SK-N-MC (cell line): ENCODE measurements at regions not wholly inside any gene's neighbourhood (a gene's known extent, or its start where the extent isn't known, plus 50 kb on each side); places are given as distances from the start of the nearest gene placed in this dataset.

ENCODE experiments used
- DNase-seq: peaks from one replicate; pipeline ENCODE4 v3.0.0-alpha.2; 2011; ENCODE audit warnings: low read depth, low spot score
- H3K27ac ChIP-seq: fragments of 200-600 bp; sonication (generic); 2 replicates; pipeline ENCODE4 v1.5.1; 2016; ENCODE audit warnings: mixed run types
- H3K36me3 ChIP-seq: fragments of 200-600 bp; sonication (generic); 2 replicates; pipeline ENCODE4 v1.6.1; 2017; ENCODE audit warnings: antibody characterized with exemption, low read length, mixed read lengths; ENCODE audit not compliant: insufficient read depth
- H3K4me3 ChIP-seq: fragments of 200-600 bp; sonication (generic); 2 replicates; pipeline ENCODE4 v1.5.1; 2016
- H3K9ac ChIP-seq: fragments of 200-600 bp; sonication (generic); 2 replicates; pipeline ENCODE4 v1.8.0; 2017; ENCODE audit warnings: mixed run types, mixed read lengths; ENCODE audit not compliant: insufficient read length
- H3K9me3 ChIP-seq: fragments of 200-600 bp; sonication (generic); 2 replicates; pipeline ENCODE4 v1.6.1; 2017; ENCODE audit warnings: low read depth, mild to moderate bottlenecking, antibody characterized with exemption, low read length, moderate library complexity, mixed read lengths
- EZH2 ChIP-seq: fragments of 200-600 bp; sonication (generic); IDR thresholded peaks from one replicate; pipeline ENCODE4 v1.6.1; 2017; ENCODE audit warnings: antibody characterized with exemption
- FOXP2 ChIP-seq: optimal IDR thresholded peaks from 2 replicates; pipeline ENCODE3; 2011; ENCODE audit warnings: mild to moderate bottlenecking, moderate library complexity; ENCODE audit not compliant: insufficient read depth; ENCODE audit errors: extremely low read length, control extremely low read depth
- POLR2AphosphoS5 ChIP-seq: IDR thresholded peaks from 2 replicates; pipeline ENCODE4 v1.6.1; 2012; ENCODE audit warnings: mild to moderate bottlenecking, low read depth, low read length, borderline replicate concordance

GRCh38 chr10:44492678-44493077 is 107.8 kb upstream of the CXCL12 start:
- no peak overlapping the region for H3K27ac ChIP-seq
- H3K9me3 ChIP-seq = no peaks in the 10 kb centered on the region
- H3K4me3 ChIP-seq = no peak overlapping the region
- H3K36me3 ChIP-seq = no peaks in the 10 kb centered on the region
- no peak for DNase-seq
- no peak for TF ChIP-seq POLR2AphosphoS5
- TF ChIP-seq FOXP2 = no peak
- TF ChIP-seq EZH2 = no peak
- no peak overlapping the region for H3K9ac ChIP-seq

- Histone ChIP-seq H3K9me3 (no peaks in the 10 kb centered on the region), H3K27ac (no peak overlapping the region), H3K4me3 (no peak overlapping the region), H3K9ac (no peak overlapping the region), H3K36me3 (no peaks in the 10 kb centered on the region)
- TF ChIP-seq FOXP2 (no peak), EZH2 (no peak), POLR2AphosphoS5 (no peak)
- no peak for DNase-seq
These were observed 113.3 kb upstream of the CXCL12 start for GRCh38 chr10:44498222-44498621.

- TF ChIP-seq POLR2AphosphoS5 (no peak), EZH2 (no peak), FOXP2 (no peak)
- no peak overlapping the region for H3K9ac ChIP-seq
- no peaks in the 10 kb centered on the region for H3K9me3 ChIP-seq
- H3K36me3 ChIP-seq = no peaks in the 10 kb centered on the region
- no peak overlapping the region for H3K27ac ChIP-seq
- DNase-seq = no peak
- no peak overlapping the region for H3K4me3 ChIP-seq
These were observed 115.6 kb upstream of the CXCL12 start for GRCh38 chr10:44500451-44500850.

- no peak for DNase-seq
- TF ChIP-seq POLR2AphosphoS5 = no peak
- TF ChIP-seq FOXP2 = no peak
- TF ChIP-seq EZH2 = no peak
These were observed 121.5 kb upstream of the CXCL12 start for GRCh38 chr10:44506386-44506785.

GRCh38 chr10:44510379-44511115 is 125.7 kb upstream of the CXCL12 start:
- DNase-seq = no peak
- Histone ChIP-seq H3K9ac (no peak overlapping the region), H3K27ac (no peak overlapping the region), H3K9me3 (no peaks in the 10 kb centered on the region), H3K36me3 (no peaks in the 10 kb centered on the region), H3K4me3 (no peak overlapping the region)
- TF ChIP-seq POLR2AphosphoS5 = no peak

More at GRCh38 chr10:44506386-44506785, 121.5 kb upstream of the CXCL12 start:
- no peak overlapping the region for H3K27ac ChIP-seq
- no peak overlapping the region for H3K4me3 ChIP-seq
- H3K9me3 ChIP-seq = no peaks in the 10 kb centered on the region
- H3K9ac ChIP-seq = no peak overlapping the region
- H3K36me3 ChIP-seq = no peaks in the 10 kb centered on the region

- H3K4me3 ChIP-seq = no peak overlapping the region
- H3K9me3 ChIP-seq = no peaks in the 10 kb centered on the region
- no peaks in the 10 kb centered on the region for H3K36me3 ChIP-seq
- DNase-seq = no peak
- H3K27ac ChIP-seq = no peak overlapping the region
- H3K9ac ChIP-seq = no peak overlapping the region
- TF ChIP-seq FOXP2 (no peak), POLR2AphosphoS5 (no peak), EZH2 (no peak)
These were observed 126.3 kb upstream of the CXCL12 start for GRCh38 chr10:44511166-44511565.

- TF ChIP-seq EZH2 = no peak
- no peak for TF ChIP-seq POLR2AphosphoS5
- no peak for TF ChIP-seq FOXP2
- no peak for DNase-seq
- Histone ChIP-seq H3K9me3 (no peaks in the 10 kb centered on the region), H3K4me3 (no peak overlapping the region), H3K36me3 (no peaks in the 10 kb centered on the region), H3K27ac (no peak overlapping the region), H3K9ac (no peak overlapping the region)
These were observed 126.7 kb upstream of the CXCL12 start for GRCh38 chr10:44511601-44512000.

GRCh38 chr10:44512431-44513022 is 127.6 kb upstream of the CXCL12 start:
- H3K27ac ChIP-seq = no peak overlapping the region
- H3K9ac ChIP-seq = no peak overlapping the region
- H3K4me3 ChIP-seq = no peak overlapping the region
- H3K36me3 ChIP-seq = no peaks in the 10 kb centered on the region
- DNase-seq = no peak
- H3K9me3 ChIP-seq = no peaks in the 10 kb centered on the region
- TF ChIP-seq POLR2AphosphoS5 = no peak
- TF ChIP-seq FOXP2 = no peak
- TF ChIP-seq EZH2 = no peak
